Ovary (tissue), 3 donors: ENCODE measurements at regions not wholly inside any gene's neighbourhood (a gene's known extent, or its start where the extent isn't known, plus 50 kb on each side); places are given as distances from the start of the nearest gene placed in this dataset.

Experiments
- EP300 ChIP-seq: sonication (generic); formaldehyde crosslinking; IDR thresholded peaks from one replicate; pipeline ENCODE4 v1.6.1; 2017; ENCODE audit warnings: antibody characterized with exemption
- TF ChIP-seq, protein P1 (sequence below), 3 donors: fragments of 450-650 bp in 2 of 3; fragments of 200-600 bp in 1 of 3; IDR thresholded peaks; one replicate each; pipeline versions ENCODE4 v1.5.1 to v1.8.0; 2016 to 2022; ENCODE audit warnings: antibody characterized with exemption in 3 of 3, mild to moderate bottlenecking in 1 of 3
- donor health status: DM: no; HTN: no; CAD: no.

- TF ChIP-seq, protein P1, sequence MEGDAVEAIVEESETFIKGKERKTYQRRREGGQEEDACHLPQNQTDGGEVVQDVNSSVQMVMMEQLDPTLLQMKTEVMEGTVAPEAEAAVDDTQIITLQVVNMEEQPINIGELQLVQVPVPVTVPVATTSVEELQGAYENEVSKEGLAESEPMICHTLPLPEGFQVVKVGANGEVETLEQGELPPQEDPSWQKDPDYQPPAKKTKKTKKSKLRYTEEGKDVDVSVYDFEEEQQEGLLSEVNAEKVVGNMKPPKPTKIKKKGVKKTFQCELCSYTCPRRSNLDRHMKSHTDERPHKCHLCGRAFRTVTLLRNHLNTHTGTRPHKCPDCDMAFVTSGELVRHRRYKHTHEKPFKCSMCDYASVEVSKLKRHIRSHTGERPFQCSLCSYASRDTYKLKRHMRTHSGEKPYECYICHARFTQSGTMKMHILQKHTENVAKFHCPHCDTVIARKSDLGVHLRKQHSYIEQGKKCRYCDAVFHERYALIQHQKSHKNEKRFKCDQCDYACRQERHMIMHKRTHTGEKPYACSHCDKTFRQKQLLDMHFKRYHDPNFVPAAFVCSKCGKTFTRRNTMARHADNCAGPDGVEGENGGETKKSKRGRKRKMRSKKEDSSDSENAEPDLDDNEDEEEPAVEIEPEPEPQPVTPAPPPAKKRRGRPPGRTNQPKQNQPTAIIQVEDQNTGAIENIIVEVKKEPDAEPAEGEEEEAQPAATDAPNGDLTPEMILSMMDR (IDR thresholded peaks at IDR 0.05) = no peak
- TF ChIP-seq EP300 = no peak
These were observed 813.7 kb downstream of the DTWD2 start for GRCh38 chr5:118174671-118175070.
